Pancreas (tissue), 10 donors: ENCODE measurements at regions not wholly inside any gene's neighbourhood (a gene's known extent, or its start where the extent isn't known, plus 50 kb on each side); places are given as distances from the start of the nearest gene placed in this dataset.
"Not testable (repeated sequence)": the region's sequence is repeated elsewhere in the genome, so short reads cannot be mapped to it uniquely, and the experiment has no call there.

Source experiments
- ATAC-seq, 4 donors: fragments of 200-7000 bp; cut with Tn5 transposase; one replicate each; pipeline versions ENCODE4 v1.8.0 to v1.9.1; 2020; ENCODE audit warnings: mild to moderate bottlenecking in 4 of 4, moderate library complexity in 4 of 4
- DNase-seq, 6 donors: peaks; one replicate each; pipeline ENCODE4 v3.0.0-alpha.2; 2020
- FAIRE-seq: peaks from 2 replicates; lab custom pipeline; 2012; peaks lifted over from hg19 to GRCh38; lab: Jason Lieb, UNC
- H3K27ac ChIP-seq, 4 donors: fragments of 200-600 bp; sonication (generic); 1 replicate in 3 of 4; 2 replicates in 1 of 4; pipeline versions ENCODE4 v1.5.0 to v1.8.0; 2020
- H3K27me3 ChIP-seq, 4 donors: fragments of 200-600 bp; one replicate each; pipeline ENCODE4 v1.8.0; 2021
- H3K36me3 ChIP-seq, 3 donors: fragments of 200-600 bp; sonication (generic) in 1 of 3; one replicate each; pipeline versions ENCODE4 v1.5.0 to v1.8.0; 2020 to 2021
- H3K4me1 ChIP-seq, 3 donors: fragments of 200-600 bp; one replicate each; pipeline ENCODE4 v1.8.0; 2021
- H3K4me3 ChIP-seq, 4 donors: fragments of 200-600 bp; sonication (generic) in 2 of 4; one replicate each; pipeline versions ENCODE4 v1.5.0 to v1.8.0; 2020 to 2021
- H3K9me3 ChIP-seq, 4 donors: fragments of 200-600 bp; one replicate each; pipeline ENCODE4 v1.8.0; 2021
- CTCF ChIP-seq, 4 donors: fragments of 200-600 bp; sonication (generic) in 3 of 4; IDR thresholded peaks; one replicate each; pipeline versions ENCODE4 v1.5.0 to v1.8.0; 2021; ENCODE audit warnings: antibody characterized with exemption in 4 of 4
- WGBS, 2 donors: extraction: QIAGEN DNeasy Blood & Tissue Kit; methylation state at CpG; one replicate each; pipeline ENCODE4 v1.1.7; 2013; 5-methylcytosine and 5-hydroxymethylcytosine counted together
- intact Hi-C, 3 donors: fragments of 100-400 bp; cut with DNase I; formaldehyde crosslinking; loops; one replicate each; pipeline versions ENCODE4 v1.11.1 to v1.14.2; 2022
- donor health status: healthy with polysubstance abuse.
- donor health status: DM: no; HTN: no; CAD: no; lungs with moderate emphysema.
- donor health status: DM: no; HTN: no; CAD: no.
- donor health status: control.
- donor health status: control.
- donor health status: Bipolar disorder and iron deficiency.
- donor health status: DM: yes; HTN: yes; CAD: no.
- donor health status: DM: no; HTN: no; CAD: no.
- donor health status: DM: no; HTN: no; CAD: no.
- donor health status: DM: yes; HTN: yes; CAD: no.

- Histone ChIP-seq H3K4me3 (no peak overlapping the region), H3K27ac (no peak overlapping the region), H3K36me3 (no peaks in the 10 kb centered on the region), H3K9me3 (no peaks in the 10 kb centered on the region), H3K27me3 (no peaks in the 10 kb centered on the region), H3K4me1 (no peaks in the 10 kb centered on the region)
- ATAC-seq (no peak), FAIRE-seq (no peak), DNase-seq (no peak)
- intact Hi-C loops, result no loop called here
- 56 to 57% methylated on average over 3 of the region's 3 CpGs for WGBS, 2 donors
- no peak for TF ChIP-seq CTCF (IDR thresholded peaks at IDR 0.05)
Observed at GRCh38 chr5:116953251-116953930, 378.8 kb upstream of the SEMA6A start.

GRCh38 chr5:116951219-116951618, 376.6 kb upstream of the SEMA6A start:
- Histone ChIP-seq H3K4me3 (no peak overlapping the region), H3K9me3 (no peaks in the 10 kb centered on the region), H3K27me3 (no peaks in the 10 kb centered on the region), H3K27ac (no peak overlapping the region), H3K4me1 (no peaks in the 10 kb centered on the region), H3K36me3 (no peaks in the 10 kb centered on the region)
- DNase-seq, result no peak
- ATAC-seq, result no peak
- TF ChIP-seq CTCF (IDR thresholded peaks at IDR 0.05), result no peak
- intact Hi-C loops, result no loop called here
- 95 to 97% methylated on average over 1 of the region's 1 CpG for WGBS, 2 donors
- FAIRE-seq, result no peak

GRCh38 chr5:116947691-116948528, 373.3 kb upstream of the SEMA6A start:
- DNase-seq, result peak; percentile 50 to 88 (median 72)
- peak; percentile 91 to 98 (median 95) for ATAC-seq
- no peaks in the 10 kb centered on the region for H3K36me3 ChIP-seq
- H3K4me3 ChIP-seq, result no peak overlapping the region
- peak; percentile 52 to 82 (median 66) for TF ChIP-seq CTCF (IDR thresholded peaks at IDR 0.05)
- H3K27ac ChIP-seq, result no peak overlapping the region
- no peak for FAIRE-seq
- H3K4me1 ChIP-seq, result no peaks in the 10 kb centered on the region
- 51 to 58% methylated on average over 15 of the region's 15 CpGs for whole genome bisulfite sequencing, 2 donors
- no peaks in the 10 kb centered on the region for H3K27me3 ChIP-seq
- H3K9me3 ChIP-seq, result no peaks in the 10 kb centered on the region
- intact Hi-C loops, result loop anchor here in 1 of 3 donors (10.0 kb wide), 1 partner anchor 363 kb away; no protein-coding TSS in a partner anchor

GRCh38 chr5:116945613-116946382, 371.2 kb upstream of the SEMA6A start:
- H3K9me3 ChIP-seq, H3K4me1 ChIP-seq, H3K27me3 ChIP-seq, FAIRE-seq, H3K27ac ChIP-seq, H3K4me3 ChIP-seq, H3K36me3 ChIP-seq, ATAC-seq, DNase-seq: not testable (repeated sequence)
- 72 to 79% methylated on average over 16 to 17 of the region's 17 CpGs for WGBS, 2 donors
- intact Hi-C loops, result loop anchor here in 1 of 3 donors (10.0 kb wide), 1 partner anchor 361 kb away; no protein-coding TSS in a partner anchor

GRCh38 chr5:116944183-116944582, 369.6 kb upstream of the SEMA6A start:
- no peak overlapping the region for H3K27ac ChIP-seq
- H3K36me3 ChIP-seq, result no peaks in the 10 kb centered on the region
- DNase-seq (no peak), FAIRE-seq (no peak), ATAC-seq (no peak)
- H3K27me3 ChIP-seq, result no peaks in the 10 kb centered on the region
- 67 to 76% methylated on average over 5 of the region's 5 CpGs for WGBS, 2 donors
- no peaks in the 10 kb centered on the region for H3K9me3 ChIP-seq
- TF ChIP-seq CTCF (IDR thresholded peaks at IDR 0.05), result no peak
- intact Hi-C loops, result loop anchor here in 1 of 3 donors (10.0 kb wide), 1 partner anchor 359 kb away; no protein-coding TSS in a partner anchor
- no peak overlapping the region for H3K4me3 ChIP-seq
- H3K4me1 ChIP-seq, result no peaks in the 10 kb centered on the region
